Keratinocyte (primary cell): ENCODE measurements at regions not wholly inside any gene's neighbourhood (a gene's known extent, or its start where the extent isn't known, plus 50 kb on each side); places are given as distances from the start of the nearest gene placed in this dataset.

Source experiments
- DNase-seq: peaks from one replicate; pipeline ENCODE4 v3.0.0-alpha.2; 2011; ENCODE audit warnings: low read depth, missing footprints, low spot score
- FAIRE-seq: peaks from 2 replicates; lab custom pipeline; 2011; peaks lifted over from hg19 to GRCh38; lab: Jason Lieb, UNC
- H2AFZ ChIP-seq: 2 replicates; pipeline ENCODE4 v1.6.0; 2012; ENCODE audit warnings: low read length, control low read depth, inconsistent platforms; ENCODE audit not compliant: control insufficient read depth
- H3K27ac ChIP-seq: 2 replicates; pipeline ENCODE4 v1.5.1; 2011; ENCODE audit warnings: low read length; ENCODE audit not compliant: control insufficient read depth, insufficient read depth
- H3K27me3 ChIP-seq: 3 replicates; pipeline ENCODE4 v1.6.0; 2011; ENCODE audit warnings: low read length; ENCODE audit not compliant: control insufficient read depth, insufficient read depth; ENCODE audit errors: extremely low read depth
- H3K36me3 ChIP-seq, 2 experiments: 2 replicates in 1 of 2; 3 replicates in 1 of 2; pipeline ENCODE4 v1.5.1; 2011; ENCODE audit warnings: low read length in 2 of 2, mild to moderate bottlenecking in 1 of 2; ENCODE audit not compliant: control insufficient read depth in 2 of 2, insufficient read depth in 2 of 2; ENCODE audit errors: extremely low read depth in 1 of 2
- H3K4me1 ChIP-seq: 3 replicates; pipeline ENCODE4 v1.5.1; 2011; ENCODE audit warnings: low read length; ENCODE audit not compliant: control insufficient read depth, insufficient read depth; ENCODE audit errors: extremely low read depth
- H3K4me2 ChIP-seq: 3 replicates; pipeline ENCODE4 v1.6.0; 2011; ENCODE audit warnings: low read depth, low read length; ENCODE audit not compliant: control insufficient read depth, insufficient read depth; ENCODE audit errors: extremely low read depth
- H3K4me3 ChIP-seq, 3 experiments: fragments of 200-600 bp in 1 of 3; sonication (generic) in 1 of 3; 2 replicates in 2 of 3; 3 replicates in 1 of 3; pipeline ENCODE4 v1.5.1; 2011 to 2016; ENCODE audit warnings: low read length in 3 of 3, mild to moderate bottlenecking in 3 of 3, control low read depth in 2 of 3, inconsistent platforms in 1 of 3, low read depth in 1 of 3, mixed read lengths in 1 of 3, mixed run types in 1 of 3, moderate library complexity in 1 of 3; ENCODE audit not compliant: control insufficient read depth in 2 of 3, insufficient read depth in 2 of 3; ENCODE audit errors: extremely low read depth in 1 of 3
- H3K79me2 ChIP-seq: 2 replicates; pipeline ENCODE4 v1.6.0; 2012; ENCODE audit warnings: low read length; ENCODE audit not compliant: control insufficient read depth, insufficient read depth
- H3K9ac ChIP-seq: 3 replicates; pipeline ENCODE4 v1.6.0; 2011; ENCODE audit warnings: low read length; ENCODE audit not compliant: control insufficient read depth, insufficient read depth; ENCODE audit errors: extremely low read depth
- H3K9me1 ChIP-seq: 3 replicates; pipeline ENCODE4 v1.6.0; 2011; ENCODE audit warnings: low read length; ENCODE audit not compliant: control insufficient read depth, insufficient read depth; ENCODE audit errors: extremely low read depth
- H3K9me3 ChIP-seq: 2 replicates; pipeline ENCODE4 v1.5.1; 2012; ENCODE audit warnings: low read depth, low read length; ENCODE audit not compliant: control insufficient read depth
- H4K20me1 ChIP-seq: 3 replicates; pipeline ENCODE4 v1.6.0; 2011; ENCODE audit warnings: low read length; ENCODE audit not compliant: control insufficient read depth, insufficient read depth; ENCODE audit errors: extremely low read depth
- CTCF ChIP-seq, 3 experiments: IDR thresholded peaks in 1 of 3; conservative IDR thresholded peaks in 1 of 3; optimal IDR thresholded peaks in 1 of 3; 2 replicates in 2 of 3; 3 replicates in 1 of 3; pipeline versions ENCODE3 to v1.5.1; 2011; ENCODE audit warnings: low read length in 3 of 3, mild to moderate bottlenecking in 3 of 3, moderate library complexity in 2 of 3, control low read depth in 1 of 3, inconsistent platforms in 1 of 3; ENCODE audit not compliant: insufficient read depth in 2 of 3; ENCODE audit errors: extremely low read depth in 1 of 3
- EZH2 ChIP-seq: IDR thresholded peaks from one replicate; pipeline ENCODE4 v1.6.1; 2012; ENCODE audit warnings: inconsistent platforms, mild to moderate bottlenecking, low read length, moderate library complexity
- dilution Hi-C: fragments of 300-500 bp; cut with MboI; formaldehyde crosslinking; loops from one replicate; pipeline ENCODE4 v1.7.0; 2020; ENCODE audit warnings: low sequenced_read_pairs; ENCODE audit not compliant: extremely low pct_ligation_motif_present

GRCh38 chr5:3214396-3214795 is 381.2 kb upstream of the IRX1 start:
- no peaks in the 10 kb centered on the region for H3K9me1 ChIP-seq
- no peak for TF ChIP-seq CTCF (optimal IDR thresholded peaks at IDR 0.05 in 1 of 3, IDR thresholded peaks at IDR 0.05 in 1 of 3, conservative IDR thresholded peaks at IDR 0.05 in 1 of 3; ENCODE audit: extremely low read depth in 1 of 3, insufficient read depth in 2 of 3, low read length in 3 of 3)
- TF ChIP-seq EZH2: no peak
- H3K27ac ChIP-seq: no peak overlapping the region
- no peak overlapping the region for H3K4me3 ChIP-seq
- FAIRE-seq: no peak
- DNase-seq: no peak
- H3K4me1 ChIP-seq: no peaks in the 10 kb centered on the region
- no peaks in the 10 kb centered on the region for H4K20me1 ChIP-seq
- no peaks in the 10 kb centered on the region for H3K36me3 ChIP-seq
- no peak overlapping the region for H2AFZ ChIP-seq
- no peaks in the 10 kb centered on the region for H3K79me2 ChIP-seq
- H3K9ac ChIP-seq: no peak overlapping the region
- dilution Hi-C loops: no loop called here
- no peak overlapping the region for H3K4me2 ChIP-seq
- H3K9me3 ChIP-seq: peaks cover 25% of the 10 kb centered on the region
- no peaks in the 10 kb centered on the region for H3K27me3 ChIP-seq

- Histone ChIP-seq H3K4me1 (no peaks in the 10 kb centered on the region), H3K9me3 (peaks cover 20% of the 10 kb centered on the region), H4K20me1 (no peaks in the 10 kb centered on the region), H3K79me2 (no peaks in the 10 kb centered on the region), H3K9me1 (no peaks in the 10 kb centered on the region), H2AFZ (no peak overlapping the region), H3K36me3 (no peaks in the 10 kb centered on the region), H3K4me2 (no peak overlapping the region), H3K27ac (no peak overlapping the region), H3K27me3 (no peaks in the 10 kb centered on the region), H3K9ac (no peak overlapping the region), H3K4me3 (no peak overlapping the region)
- dilution Hi-C loops: no loop called here
- no peak for DNase-seq
- no peak for FAIRE-seq
- no peak for TF ChIP-seq CTCF (optimal IDR thresholded peaks at IDR 0.05 in 1 of 3, IDR thresholded peaks at IDR 0.05 in 1 of 3, conservative IDR thresholded peaks at IDR 0.05 in 1 of 3; ENCODE audit: extremely low read depth in 1 of 3, insufficient read depth in 2 of 3, low read length in 3 of 3)
- no peak for TF ChIP-seq EZH2
These were observed 382.8 kb upstream of the IRX1 start for GRCh38 chr5:3212869-3213268.
